ENCODE measurements at regions not wholly inside any gene's neighbourhood (a gene's known extent, or its start where the extent isn't known, plus 50 kb on each side); places are given as distances from the start of the nearest gene placed in this dataset.

GRCh38 chr4:22942920-22943559 lies 250.3 kb downstream of the GBA3 start:
- Histone ChIP-seq H3K27me3 (ENCODE audit: insufficient read depth, low read depth, low read length) (no peaks in the 10 kb centered on the region), H3K9me2 (ENCODE audit: insufficient read depth, low read length) (no peaks in the 10 kb centered on the region), H3F3A (ENCODE audit: insufficient read depth, low read length, poor library complexity, severe bottlenecking) (no peaks in the 10 kb centered on the region), H3K36me3 (ENCODE audit: insufficient read depth, low read length) (no peaks in the 10 kb centered on the region), H3K27ac (ENCODE audit: low read length) (no peak overlapping the region), H3K79me2 (replicated peaks; ENCODE audit: insufficient read depth, low read length) (no peaks in the 10 kb centered on the region), H3K9me3 (ENCODE audit: low read length) (no peaks in the 10 kb centered on the region), H3K9ac (ENCODE audit: low read length) (no peak overlapping the region), H3K4me2 (ENCODE audit: low read length) (no peak overlapping the region), H2AFZ (ENCODE audit: low read depth, low read length) (no peak overlapping the region), H4K20me1 (ENCODE audit: insufficient read depth) (no peaks in the 10 kb centered on the region), H3K4me3 (ENCODE audit: low read length) (no peak overlapping the region)
- TF ChIP-seq POLR2AphosphoS5 (IDR thresholded peaks at IDR 0.05) (no peak), RAD21 (conservative IDR thresholded peaks at IDR 0.05) (no peak), TAF1 (IDR thresholded peaks at IDR 0.05; ENCODE audit: low read depth) (no peak), MXI1 (conservative IDR thresholded peaks at IDR 0.05; ENCODE audit: poor library complexity, severe bottlenecking) (no peak), SMC3 (conservative IDR thresholded peaks at IDR 0.05; ENCODE audit: poor library complexity) (no peak)
- TF ChIP-seq, protein P1, sequence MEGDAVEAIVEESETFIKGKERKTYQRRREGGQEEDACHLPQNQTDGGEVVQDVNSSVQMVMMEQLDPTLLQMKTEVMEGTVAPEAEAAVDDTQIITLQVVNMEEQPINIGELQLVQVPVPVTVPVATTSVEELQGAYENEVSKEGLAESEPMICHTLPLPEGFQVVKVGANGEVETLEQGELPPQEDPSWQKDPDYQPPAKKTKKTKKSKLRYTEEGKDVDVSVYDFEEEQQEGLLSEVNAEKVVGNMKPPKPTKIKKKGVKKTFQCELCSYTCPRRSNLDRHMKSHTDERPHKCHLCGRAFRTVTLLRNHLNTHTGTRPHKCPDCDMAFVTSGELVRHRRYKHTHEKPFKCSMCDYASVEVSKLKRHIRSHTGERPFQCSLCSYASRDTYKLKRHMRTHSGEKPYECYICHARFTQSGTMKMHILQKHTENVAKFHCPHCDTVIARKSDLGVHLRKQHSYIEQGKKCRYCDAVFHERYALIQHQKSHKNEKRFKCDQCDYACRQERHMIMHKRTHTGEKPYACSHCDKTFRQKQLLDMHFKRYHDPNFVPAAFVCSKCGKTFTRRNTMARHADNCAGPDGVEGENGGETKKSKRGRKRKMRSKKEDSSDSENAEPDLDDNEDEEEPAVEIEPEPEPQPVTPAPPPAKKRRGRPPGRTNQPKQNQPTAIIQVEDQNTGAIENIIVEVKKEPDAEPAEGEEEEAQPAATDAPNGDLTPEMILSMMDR (IDR thresholded peaks at IDR 0.05; ENCODE audit: poor library complexity, severe bottlenecking) = no peak

DNA sequence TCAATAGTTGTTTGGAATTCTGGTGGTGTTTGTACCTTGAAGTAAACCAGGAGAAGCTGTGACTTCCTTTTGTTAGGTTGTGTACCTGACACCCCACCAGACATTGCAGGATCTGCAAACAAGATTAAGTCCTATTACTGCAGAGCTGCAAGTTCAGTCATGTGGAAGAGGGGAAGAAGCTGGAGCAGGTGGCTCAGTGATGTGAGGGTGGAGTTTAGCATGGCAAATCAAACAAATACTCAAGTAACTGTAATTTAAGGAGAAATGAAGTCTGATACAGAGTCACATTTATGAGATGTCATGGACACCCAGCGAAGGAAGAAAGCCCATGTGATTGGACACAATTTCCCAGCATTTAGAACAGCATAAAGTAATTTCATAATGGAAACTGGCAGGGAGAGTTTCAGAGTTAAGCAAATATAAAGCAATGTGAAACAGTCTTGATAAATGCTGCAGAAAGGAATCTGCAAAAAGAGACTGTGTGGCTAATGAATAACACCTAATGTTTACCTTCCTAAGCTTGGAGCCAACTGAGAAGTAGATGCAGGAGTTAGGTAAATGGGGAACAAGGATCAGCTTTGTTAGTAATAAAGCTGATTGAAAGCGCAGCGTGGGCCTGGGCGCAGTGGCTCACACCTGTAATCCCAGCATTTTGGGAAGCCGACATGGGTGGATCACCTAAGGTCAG lies 249.1 kb downstream of the GBA3 start:
- H3K79me2 ChIP-seq (replicated peaks; ENCODE audit: insufficient read depth, low read length) = no peaks in the 10 kb centered on the region
- TF ChIP-seq EZH2 (IDR thresholded peaks at IDR 0.05; ENCODE audit: borderline replicate concordance, insufficient read depth, low read length, poor library complexity, severe bottlenecking) (no peak), RAD21 (conservative IDR thresholded peaks at IDR 0.05) (no peak), TAF1 (IDR thresholded peaks at IDR 0.05; ENCODE audit: low read depth) (no peak), EP300 (conservative IDR thresholded peaks at IDR 0.05; ENCODE audit: poor library complexity, severe bottlenecking) (no peak), SMC3 (conservative IDR thresholded peaks at IDR 0.05; ENCODE audit: poor library complexity) (no peak), MXI1 (conservative IDR thresholded peaks at IDR 0.05; ENCODE audit: poor library complexity, severe bottlenecking) (no peak), POLR2AphosphoS5 (IDR thresholded peaks at IDR 0.05) (no peak), REST (IDR thresholded peaks at IDR 0.05; ENCODE audit: borderline replicate concordance) (no peak)
- TF ChIP-seq, protein P1 (IDR thresholded peaks at IDR 0.05; ENCODE audit: poor library complexity, severe bottlenecking) = no peak
- no peak overlapping the region for H3K4me2 ChIP-seq (ENCODE audit: low read length)
- H3K9me3 ChIP-seq (ENCODE audit: low read length) = no peaks in the 10 kb centered on the region
- H3K27ac ChIP-seq (ENCODE audit: low read length) = no peak overlapping the region
- no peak overlapping the region for H3K4me3 ChIP-seq (ENCODE audit: low read length)
- no peak overlapping the region for H3K9ac ChIP-seq (ENCODE audit: low read length)
- no peaks in the 10 kb centered on the region for H3K9me2 ChIP-seq (ENCODE audit: insufficient read depth, low read length)
- no peaks in the 10 kb centered on the region for H3K27me3 ChIP-seq (ENCODE audit: insufficient read depth, low read depth, low read length)
- H3K36me3 ChIP-seq (ENCODE audit: insufficient read depth, low read length) = no peaks in the 10 kb centered on the region
- H2AFZ ChIP-seq (ENCODE audit: low read depth, low read length) = no peak overlapping the region
- no peaks in the 10 kb centered on the region for H4K20me1 ChIP-seq (ENCODE audit: insufficient read depth)
- H3F3A ChIP-seq (ENCODE audit: insufficient read depth, low read length, poor library complexity, severe bottlenecking) = no peaks in the 10 kb centered on the region

All from neural cell (in vitro differentiated cells).